Activated naive CD4-positive, alpha-beta T cell treated with anti-CD3 and anti-CD28 coated beads for 36 hours (primary cell): ENCODE measurements at regions not wholly inside any gene's neighbourhood (a gene's known extent, or its start where the extent isn't known, plus 50 kb on each side); places are given as distances from the start of the nearest gene placed in this dataset.

Experiments
- CTCF ChIA-PET: fragments of 350-600 bp; sonication (Branson Sonifier 250); formaldehyde crosslinking; loops from one replicate; lab custom pipeline; 2021; ENCODE audit warnings: antibody characterized with exemption; lab: Charles Lee
- DNase-seq: peaks from one replicate; pipeline ENCODE4 v3.0.0-alpha.2; 2020
- H3K27ac Mint-ChIP-seq: one replicate; pipeline ENCODE4 v1.8.0; 2021; ENCODE audit warnings: mild to moderate bottlenecking, mixed read lengths
- H3K27me3 Mint-ChIP-seq: one replicate; pipeline ENCODE4 v1.8.0; 2021; ENCODE audit warnings: low read depth, mixed read lengths
- H3K36me3 Mint-ChIP-seq: one replicate; pipeline ENCODE4 v1.8.0; 2021; ENCODE audit warnings: low read depth, mixed read lengths
- H3K4me1 Mint-ChIP-seq: one replicate; pipeline ENCODE4 v1.8.0; 2021; ENCODE audit warnings: low read depth, mixed read lengths
- H3K4me3 Mint-ChIP-seq: one replicate; pipeline ENCODE4 v1.8.0; 2021; ENCODE audit warnings: mild to moderate bottlenecking, moderate library complexity, mixed read lengths
- H3K9me3 Mint-ChIP-seq: one replicate; pipeline ENCODE4 v1.8.0; 2021; ENCODE audit warnings: mixed read lengths
- intact Hi-C: fragments of 100-400 bp; cut with micrococcal nuclease; formaldehyde crosslinking; loops from one replicate; pipeline ENCODE4 v1.15.1; 2023

DNA sequence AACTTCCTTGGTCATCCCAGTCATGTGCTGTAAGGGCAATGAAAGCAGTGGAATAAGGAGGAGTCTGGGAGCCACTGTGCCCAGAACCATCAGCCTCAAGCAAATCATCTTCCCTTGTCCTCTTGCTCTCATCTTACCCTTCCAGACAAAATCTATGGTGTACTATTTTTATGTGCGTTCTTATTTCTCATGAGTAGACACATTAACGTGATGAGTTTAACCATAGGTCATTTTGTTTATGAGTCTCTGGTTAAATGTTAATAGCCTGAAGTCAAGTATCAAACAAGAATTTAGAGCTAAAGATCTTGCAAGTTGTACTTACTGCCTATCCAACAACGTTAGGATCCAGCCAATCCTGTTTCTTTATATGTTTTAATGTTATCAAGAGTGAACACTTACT lies 495.3 kb downstream of the SPRY1 start:
- CTCF ChIA-PET, result interaction anchor here (0.7 kb wide), 1 partner anchor 316 kb away, joined by 3 read pairs; no protein-coding TSS in a partner anchor

GRCh38 chr4:123892368-123892976 lies 495.9 kb downstream of the SPRY1 start:
- DNase-seq, result no peak
- Mint-ChIP-seq H3K4me1 (no peaks in the 10 kb centered on the region), H3K9me3 (no peaks in the 10 kb centered on the region), H3K27me3 (no peaks in the 10 kb centered on the region), H3K4me3 (no peak overlapping the region), H3K27ac (no peak overlapping the region), H3K36me3 (no peaks in the 10 kb centered on the region)
- intact Hi-C loops, result no loop called here
- CTCF ChIA-PET, result interaction anchor here (0.6 to 0.7 kb wide), 2 partner anchors 11 to 315 kb away, joined by 3 read pairs; no protein-coding TSS in a partner anchor

More for the DNA sequence above, 495.3 kb downstream of the SPRY1 start:
- H3K9me3 Mint-ChIP-seq, result no peaks in the 10 kb centered on the region
- no peaks in the 10 kb centered on the region for H3K27me3 Mint-ChIP-seq
- no peaks in the 10 kb centered on the region for H3K4me1 Mint-ChIP-seq
- intact Hi-C loops, result no loop called here
- H3K4me3 Mint-ChIP-seq, result no peak overlapping the region
- DNase-seq, result no peak
- H3K36me3 Mint-ChIP-seq, result no peaks in the 10 kb centered on the region
- no peak overlapping the region for H3K27ac Mint-ChIP-seq

DNA sequence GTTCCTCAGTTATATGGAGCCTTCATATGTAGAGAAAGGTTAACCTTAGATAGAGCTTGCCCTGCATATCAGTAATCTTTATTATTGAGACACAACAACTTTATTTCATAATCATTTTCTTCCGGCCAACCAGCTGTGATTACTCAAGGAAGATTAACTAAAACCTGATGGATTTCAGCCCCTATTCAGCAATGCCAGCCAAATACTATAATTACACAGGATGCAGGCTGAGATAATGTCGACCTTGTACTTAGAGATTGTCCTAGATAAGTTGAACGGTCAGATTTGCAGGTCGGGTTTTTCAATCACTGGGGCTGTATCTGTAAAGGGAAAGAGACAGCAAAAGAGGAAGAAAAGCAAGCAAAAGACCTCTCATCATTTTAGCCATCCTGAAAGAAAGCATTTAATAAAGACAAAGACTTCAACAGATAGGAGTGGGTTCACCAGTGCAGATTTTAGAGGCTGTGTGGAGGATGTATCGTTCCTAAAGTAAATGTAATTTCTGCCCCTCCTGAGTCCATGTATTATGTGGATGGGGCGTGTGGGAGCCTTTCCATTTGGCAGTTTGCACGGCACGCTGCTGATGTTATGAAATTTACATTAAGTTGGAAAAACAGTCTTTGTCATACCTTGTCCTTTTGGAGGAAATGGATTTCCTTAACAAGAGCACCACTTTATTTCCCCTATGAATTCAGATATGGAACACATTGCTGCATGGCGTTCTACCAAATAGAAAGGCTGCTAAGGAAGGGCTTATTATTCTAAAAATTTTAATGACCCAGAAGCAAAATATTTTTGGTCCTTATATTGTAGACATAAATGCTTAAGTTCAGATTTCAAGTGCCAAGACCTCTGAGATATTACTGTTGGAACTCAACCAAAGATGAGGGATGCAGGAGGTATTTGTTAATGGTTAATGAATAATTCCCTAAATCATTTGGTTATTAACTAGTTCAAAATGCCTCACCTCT lies 496.7 kb downstream of the SPRY1 start:
- no peak overlapping the region for H3K4me3 Mint-ChIP-seq
- no peaks in the 10 kb centered on the region for H3K9me3 Mint-ChIP-seq
- H3K36me3 Mint-ChIP-seq, result no peaks in the 10 kb centered on the region
- H3K27me3 Mint-ChIP-seq, result no peaks in the 10 kb centered on the region
- DNase-seq, result no peak
- CTCF ChIA-PET, result no interaction called here
- H3K4me1 Mint-ChIP-seq, result no peaks in the 10 kb centered on the region
- intact Hi-C loops, result no loop called here
- H3K27ac Mint-ChIP-seq, result no peak overlapping the region

- no peaks in the 10 kb centered on the region for H3K27me3 Mint-ChIP-seq
- H3K9me3 Mint-ChIP-seq, result no peaks in the 10 kb centered on the region
- H3K4me3 Mint-ChIP-seq, result no peak overlapping the region
- H3K4me1 Mint-ChIP-seq, result no peaks in the 10 kb centered on the region
- DNase-seq, result no peak
- no peaks in the 10 kb centered on the region for H3K36me3 Mint-ChIP-seq
- intact Hi-C loops, result no loop called here
- H3K27ac Mint-ChIP-seq, result no peak overlapping the region
- CTCF ChIA-PET, result interaction anchor here (0.6 kb wide), 1 partner anchor 357 kb away, joined by 3 read pairs; no protein-coding TSS in a partner anchor
These were observed 500.0 kb downstream of the SPRY1 start for GRCh38 chr4:123896446-123897071.

DNA sequence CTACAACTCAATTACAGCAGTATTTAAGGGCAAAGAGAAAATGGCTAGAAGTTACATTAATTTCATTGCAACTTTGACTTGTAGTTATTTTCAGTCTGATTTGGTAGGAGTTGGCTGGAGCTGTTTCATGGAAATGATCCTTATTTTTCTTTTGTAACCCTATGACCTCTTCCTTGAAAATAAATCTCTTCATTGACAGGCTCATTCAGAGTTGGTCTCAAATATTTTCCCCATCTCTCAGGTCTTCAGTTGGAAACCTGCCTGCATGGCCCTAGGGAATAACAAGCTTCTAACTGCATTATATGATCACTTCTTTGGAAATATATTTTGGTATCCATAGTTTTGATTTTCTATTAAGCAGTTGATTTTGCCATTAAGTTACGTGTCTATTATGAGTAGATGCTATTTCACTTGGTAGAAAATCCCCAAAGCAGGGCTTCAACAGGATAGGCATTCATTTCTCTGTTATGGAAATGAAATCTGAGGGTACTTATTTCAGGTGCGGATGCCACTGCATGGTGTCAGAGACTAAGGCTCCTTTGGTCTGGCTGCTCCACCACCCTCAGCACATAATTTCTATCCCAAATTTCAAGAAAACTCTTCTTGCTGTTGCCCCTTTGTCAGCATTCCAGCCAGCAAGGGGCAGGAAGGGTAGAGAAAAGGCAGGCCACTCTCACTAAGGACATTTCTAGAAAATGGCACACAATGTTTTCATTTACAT lies 502.5 kb downstream of the SPRY1 start:
- DNase-seq, result no peak
- intact Hi-C loops, result no loop called here
- CTCF ChIA-PET, result interaction anchor here (0.7 kb wide), 1 partner anchor 483 kb away, joined by 3 read pairs; no protein-coding TSS in a partner anchor
- Mint-ChIP-seq H3K36me3 (no peaks in the 10 kb centered on the region), H3K27me3 (no peaks in the 10 kb centered on the region), H3K27ac (no peak overlapping the region), H3K4me1 (no peaks in the 10 kb centered on the region), H3K9me3 (no peaks in the 10 kb centered on the region), H3K4me3 (no peak overlapping the region)

GRCh38 chr4:123904882-123905281 lies 508.3 kb downstream of the SPRY1 start:
- H3K36me3 Mint-ChIP-seq, result no peaks in the 10 kb centered on the region
- H3K4me1 Mint-ChIP-seq, result no peaks in the 10 kb centered on the region
- H3K4me3 Mint-ChIP-seq, result no peak overlapping the region
- DNase-seq, result no peak
- intact Hi-C loops, result no loop called here
- CTCF ChIA-PET, result no interaction called here
- H3K9me3 Mint-ChIP-seq, result no peaks in the 10 kb centered on the region
- peaks cover 2% of the 10 kb centered on the region for H3K27me3 Mint-ChIP-seq
- no peak overlapping the region for H3K27ac Mint-ChIP-seq

GRCh38 chr4:123913598-123913997 lies 517.0 kb downstream of the SPRY1 start:
- Mint-ChIP-seq H3K9me3 (no peaks in the 10 kb centered on the region), H3K27ac (no peak overlapping the region), H3K4me3 (no peak overlapping the region), H3K36me3 (no peaks in the 10 kb centered on the region), H3K4me1 (no peaks in the 10 kb centered on the region), H3K27me3 (no peaks in the 10 kb centered on the region)
- intact Hi-C loops, result no loop called here
- DNase-seq, result no peak
- CTCF ChIA-PET, result interaction anchor here (0.8 kb wide), 1 partner anchor 9 kb away, joined by 5 read pairs; no protein-coding TSS in a partner anchor

DNA sequence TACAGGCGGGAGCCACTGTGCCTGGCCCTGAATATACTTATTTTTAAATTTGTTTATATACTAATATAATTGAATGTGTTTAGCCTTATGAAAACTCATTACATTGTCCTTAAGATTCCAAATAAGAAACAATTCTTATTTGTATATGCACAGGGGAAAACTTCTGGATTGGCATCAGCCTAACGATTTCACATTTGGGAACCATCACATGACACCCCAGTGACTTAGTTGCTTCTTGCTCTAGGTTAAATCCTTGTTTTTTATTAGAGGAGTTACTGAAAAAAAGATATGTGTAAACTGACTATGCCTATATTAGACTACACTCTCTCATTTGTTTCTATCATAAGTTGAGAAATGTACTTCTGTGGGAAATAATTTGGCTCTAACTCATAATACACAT lies 520.2 kb downstream of the SPRY1 start:
- no peaks in the 10 kb centered on the region for H3K36me3 Mint-ChIP-seq
- DNase-seq, result no peak
- no peak overlapping the region for H3K4me3 Mint-ChIP-seq
- no peak overlapping the region for H3K27ac Mint-ChIP-seq
- no peaks in the 10 kb centered on the region for H3K27me3 Mint-ChIP-seq
- no peaks in the 10 kb centered on the region for H3K9me3 Mint-ChIP-seq
- CTCF ChIA-PET, result no interaction called here
- intact Hi-C loops, result no loop called here
- no peaks in the 10 kb centered on the region for H3K4me1 Mint-ChIP-seq

- DNase-seq, result no peak
- Mint-ChIP-seq H3K4me3 (no peak overlapping the region), H3K9me3 (no peaks in the 10 kb centered on the region), H3K36me3 (no peaks in the 10 kb centered on the region), H3K27me3 (peaks cover 2% of the 10 kb centered on the region), H3K4me1 (no peaks in the 10 kb centered on the region), H3K27ac (no peak overlapping the region)
- intact Hi-C loops, result no loop called here
- CTCF ChIA-PET, result no interaction called here
These were observed 523.0 kb downstream of the SPRY1 start for GRCh38 chr4:123919576-123920098.

- DNase-seq, result no peak
- H3K4me1 Mint-ChIP-seq, result no peaks in the 10 kb centered on the region
- no peak overlapping the region for H3K4me3 Mint-ChIP-seq
- no peaks in the 10 kb centered on the region for H3K36me3 Mint-ChIP-seq
- H3K9me3 Mint-ChIP-seq, result no peaks in the 10 kb centered on the region
- intact Hi-C loops, result no loop called here
- no peak overlapping the region for H3K27ac Mint-ChIP-seq
- H3K27me3 Mint-ChIP-seq, result peaks cover 3% of the 10 kb centered on the region
- CTCF ChIA-PET, result no interaction called here
These were observed 524.7 kb downstream of the SPRY1 start for GRCh38 chr4:123921339-123921738.

DNA sequence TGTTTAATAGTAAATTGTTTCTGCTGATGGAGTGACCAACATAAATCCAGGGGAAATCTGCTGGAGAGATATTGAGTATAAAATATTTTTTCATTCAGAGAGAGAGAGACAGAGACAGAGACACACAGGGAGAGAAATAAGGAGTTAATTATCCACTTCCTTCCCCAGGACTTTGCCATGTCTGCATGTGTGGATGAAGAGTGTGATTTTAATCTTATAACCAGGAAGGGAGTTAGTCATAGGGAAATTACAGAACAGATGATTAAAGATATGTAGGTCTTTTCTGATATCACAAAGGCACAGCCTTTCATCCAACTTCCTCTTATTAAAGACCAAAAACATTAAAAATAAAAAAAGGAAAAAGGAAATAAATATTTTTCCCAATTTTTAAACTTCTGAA lies 526.3 kb downstream of the SPRY1 start:
- Mint-ChIP-seq H3K4me1 (no peaks in the 10 kb centered on the region), H3K27ac (no peak overlapping the region), H3K9me3 (no peaks in the 10 kb centered on the region), H3K4me3 (no peak overlapping the region), H3K27me3 (peaks cover 3% of the 10 kb centered on the region), H3K36me3 (no peaks in the 10 kb centered on the region)
- intact Hi-C loops, result no loop called here
- CTCF ChIA-PET, result interaction anchor here (1.1 kb wide), 1 partner anchor 9 kb away, joined by 5 read pairs; no protein-coding TSS in a partner anchor
- DNase-seq, result no peak
